H1 (cell line): ENCODE measurements at regions not wholly inside any gene's neighbourhood (a gene's known extent, or its start where the extent isn't known, plus 50 kb on each side); places are given as distances from the start of the nearest gene placed in this dataset.

Experiments used
- CEBPB ChIP-seq: IDR thresholded peaks from 2 replicates; pipeline ENCODE4 v1.6.1; 2012; ENCODE audit warnings: low read depth, low read length
- CTCF ChIP-seq, 3 experiments: IDR thresholded peaks; 1 replicate in 2 of 3; 2 replicates in 1 of 3; pipeline versions ENCODE4 v1.5.1 to v1.6.1; 2011; ENCODE audit warnings: low read length in 3 of 3, mild to moderate bottlenecking in 3 of 3, inconsistent platforms in 2 of 3, low read depth in 1 of 3, moderate library complexity in 1 of 3; ENCODE audit not compliant: insufficient read depth in 1 of 3; ENCODE audit errors: control extremely low read depth in 1 of 3
- EP300 ChIP-seq, 2 experiments: IDR thresholded peaks; 1 replicate in 1 of 2; 2 replicates in 1 of 2; pipeline ENCODE4 v1.6.1; 2011 to 2012; ENCODE audit warnings: low read depth in 2 of 2, low read length in 2 of 2, mild to moderate bottlenecking in 2 of 2, borderline replicate concordance in 1 of 2, inconsistent platforms in 1 of 2, moderate library complexity in 1 of 2
- EZH2 ChIP-seq: fragments of 200-600 bp; sonication (generic); IDR thresholded peaks from 2 replicates; pipeline ENCODE4 v1.7.1; 2012; ENCODE audit warnings: low read depth, mild to moderate bottlenecking, moderate library complexity, low read length, inconsistent platforms; ENCODE audit not compliant: severe bottlenecking
- GABPA ChIP-seq: IDR thresholded peaks from 2 replicates; pipeline ENCODE4 v1.6.1; 2011; ENCODE audit warnings: mild to moderate bottlenecking, low read length, moderate library complexity, borderline replicate concordance; ENCODE audit not compliant: insufficient read depth
- JUND ChIP-seq: IDR thresholded peaks from 2 replicates; pipeline ENCODE4 v1.6.1; 2011; ENCODE audit warnings: mild to moderate bottlenecking, improper control_type of control experiment, low read length
- MAFK ChIP-seq: IDR thresholded peaks from 2 replicates; pipeline ENCODE4 v1.6.1; 2012; ENCODE audit warnings: low read depth, mild to moderate bottlenecking, improper control_type of control experiment, low read length
- NRF1 ChIP-seq: IDR thresholded peaks from 2 replicates; pipeline ENCODE4 v1.6.1; 2011; ENCODE audit warnings: mild to moderate bottlenecking, low read depth, low read length, improper control_type of control experiment
- POLR2AphosphoS5 ChIP-seq: IDR thresholded peaks from 2 replicates; pipeline ENCODE4 v1.6.1; 2011; ENCODE audit warnings: low read depth, low read length
- RNF2 ChIP-seq: fragments of 200-900, 300-1000 bp; sonication (generic); IDR thresholded peaks from 2 replicates; pipeline ENCODE4 v1.7.1; 2016; ENCODE audit warnings: borderline replicate concordance, low read depth, mild to moderate bottlenecking, antibody characterized with exemption, low read length; ENCODE audit not compliant: poor library complexity, severe bottlenecking; ENCODE audit errors: missing control alignments
- ZNF274 ChIP-seq: IDR thresholded peaks from 2 replicates; pipeline ENCODE4 v1.7.0; 2012; ENCODE audit warnings: low read length, borderline replicate concordance; ENCODE audit errors: extremely low read depth
- TF ChIP-seq, protein P1 (sequence below): IDR thresholded peaks from 2 replicates; pipeline ENCODE4 v1.6.1; 2011; ENCODE audit warnings: low read depth, mild to moderate bottlenecking, low read length; ENCODE audit not compliant: insufficient read depth

GRCh38 chr10:59096631-59097030 lies 79.8 kb upstream of the PHYHIPL start:
- TF ChIP-seq CTCF (IDR thresholded peaks at IDR 0.05; ENCODE audit: control extremely low read depth in 1 of 3, insufficient read depth in 1 of 3, low read depth in 1 of 3, low read length in 3 of 3) (no peak), MAFK (no peak), NRF1 (no peak), CEBPB (no peak), JUND (no peak), GABPA (no peak), EZH2 (no peak), ZNF274 (no peak), RNF2 (no peak), POLR2AphosphoS5 (no peak), EP300 (IDR thresholded peaks at IDR 0.05; ENCODE audit: borderline replicate concordance in 1 of 2, low read depth in 2 of 2, low read length in 2 of 2) (no peak)
- TF ChIP-seq, protein P1, sequence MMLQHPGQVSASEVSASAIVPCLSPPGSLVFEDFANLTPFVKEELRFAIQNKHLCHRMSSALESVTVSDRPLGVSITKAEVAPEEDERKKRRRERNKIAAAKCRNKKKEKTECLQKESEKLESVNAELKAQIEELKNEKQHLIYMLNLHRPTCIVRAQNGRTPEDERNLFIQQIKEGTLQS, result no peak
